HEK293 (cell line): ENCODE measurements at regions not wholly inside any gene's neighbourhood (a gene's known extent, or its start where the extent isn't known, plus 50 kb on each side); places are given as distances from the start of the nearest gene placed in this dataset.

ENCODE experiments used
- CTCF ChIA-PET: fragments of 350-600 bp; formaldehyde crosslinking; extraction: SDS; loops from one replicate; lab custom pipeline; 2021; ENCODE audit warnings: antibody characterized with exemption; lab: Yijun Ruan, JAX
- POLR2A ChIA-PET: fragments of 300-600 bp; formaldehyde crosslinking; extraction: SDS; loops from one replicate; lab custom pipeline; 2020; ENCODE audit warnings: antibody characterized with exemption, inconsistent platforms; lab: Yijun Ruan, JAX
- H3K27ac ChIP-seq: fragments of 200-500 bp; sonication (Bioruptor generic); 2 replicates; pipeline ENCODE4 v1.5.1; 2014; ENCODE audit warnings: low read depth, low read length, control low read depth, inconsistent platforms; ENCODE audit errors: extremely low read depth
- H3K36me3 ChIP-seq, 2 experiments: fragments of 200-500 bp in 1 of 2; sonication (Bioruptor generic) in 1 of 2; 1 replicate in 1 of 2; 2 replicates in 1 of 2; pipeline ENCODE4 v1.5.1; 2014 to 2017; ENCODE audit warnings: inconsistent platforms in 2 of 2, low read length in 2 of 2; ENCODE audit not compliant: control insufficient read depth in 2 of 2, insufficient read depth in 1 of 2
- H3K4me1 ChIP-seq: fragments of 200-500 bp; sonication (Bioruptor generic); 2 replicates; pipeline ENCODE4 v1.5.1; 2014; ENCODE audit warnings: mild to moderate bottlenecking, low read length, inconsistent platforms; ENCODE audit not compliant: control insufficient read depth, insufficient read depth
- H3K4me3 ChIP-seq: 2 replicates; pipeline ENCODE4 v1.5.1; 2011; ENCODE audit warnings: low read depth, mild to moderate bottlenecking, control low read depth, low read length, moderate library complexity
- H3K9me3 ChIP-seq: fragments of 200-500 bp; sonication (Bioruptor generic); 2 replicates; pipeline ENCODE4 v1.5.1; 2014; ENCODE audit warnings: low read depth, low read length, inconsistent platforms; ENCODE audit not compliant: control insufficient read depth, insufficient read depth
- ATF2 ChIP-seq: fragments of 450-650 bp; formaldehyde crosslinking; IDR thresholded peaks from 2 replicates; pipeline ENCODE4 v1.5.1; 2016; ENCODE audit warnings: missing biosample characterization, missing genetic modification characterization, low read depth
- KLF8 ChIP-seq: fragments of 450-650 bp; formaldehyde crosslinking; IDR thresholded peaks from 2 replicates; pipeline ENCODE4 v1.5.1; 2016; ENCODE audit warnings: missing biosample characterization, missing genetic modification characterization
- PRDM2 ChIP-seq: fragments of 450-650 bp; formaldehyde crosslinking; IDR thresholded peaks from 2 replicates; pipeline ENCODE4 v1.5.1; 2016; ENCODE audit warnings: missing biosample characterization, missing genetic modification characterization, borderline replicate concordance
- SCRT1 ChIP-seq: fragments of 450-650 bp; formaldehyde crosslinking; IDR thresholded peaks from 2 replicates; pipeline ENCODE4 v1.5.1; 2016; ENCODE audit warnings: missing biosample characterization, missing genetic modification characterization, borderline replicate concordance
- WT1 ChIP-seq: fragments of 450-650 bp; formaldehyde crosslinking; IDR thresholded peaks from 2 replicates; pipeline ENCODE4 v1.5.1; 2016; ENCODE audit warnings: missing biosample characterization, missing genetic modification characterization
- ZBTB49 ChIP-seq: fragments of 450-650 bp; formaldehyde crosslinking; IDR thresholded peaks from 2 replicates; pipeline ENCODE4 v1.5.1; 2016; ENCODE audit warnings: missing biosample characterization, missing genetic modification characterization, low read depth
- ZFP41 ChIP-seq: fragments of 450-650 bp; formaldehyde crosslinking; IDR thresholded peaks from 2 replicates; pipeline ENCODE4 v1.5.1; 2016; ENCODE audit warnings: missing biosample characterization, missing genetic modification characterization, borderline replicate concordance
- ZNF10 ChIP-seq: fragments of 450-650 bp; formaldehyde crosslinking; IDR thresholded peaks from 2 replicates; pipeline ENCODE4 v1.5.1; 2017; ENCODE audit warnings: missing biosample characterization, missing genetic modification characterization
- ZNF114 ChIP-seq: fragments of 450-650 bp; formaldehyde crosslinking; IDR thresholded peaks from 2 replicates; pipeline ENCODE4 v1.5.0; 2017; ENCODE audit warnings: missing biosample characterization, missing genetic modification characterization
- ZNF132 ChIP-seq: fragments of 450-650 bp; formaldehyde crosslinking; IDR thresholded peaks from 2 replicates; pipeline ENCODE4 v1.5.1; 2017; ENCODE audit warnings: missing biosample characterization, missing genetic modification characterization, borderline replicate concordance
- ZNF155 ChIP-seq: fragments of 450-650 bp; formaldehyde crosslinking; IDR thresholded peaks from 2 replicates; pipeline ENCODE4 v1.5.1; 2016; ENCODE audit warnings: missing biosample characterization, missing genetic modification characterization
- ZNF23 ChIP-seq: fragments of 450-650 bp; formaldehyde crosslinking; IDR thresholded peaks from 2 replicates; pipeline ENCODE4 v1.5.1; 2016; ENCODE audit warnings: missing biosample characterization, missing genetic modification characterization, borderline replicate concordance
- ZNF341 ChIP-seq: fragments of 450-650 bp; formaldehyde crosslinking; IDR thresholded peaks from 2 replicates; pipeline ENCODE4; 2016; ENCODE audit warnings: low read depth, missing biosample characterization, missing genetic modification characterization
- ZNF544 ChIP-seq: fragments of 450-650 bp; formaldehyde crosslinking; IDR thresholded peaks from 2 replicates; pipeline ENCODE4 v1.5.0; 2017; ENCODE audit warnings: missing biosample characterization, missing genetic modification characterization
- ZNF571 ChIP-seq: fragments of 450-650 bp; formaldehyde crosslinking; IDR thresholded peaks from 2 replicates; pipeline ENCODE4 v1.5.0; 2017; ENCODE audit warnings: missing biosample characterization, missing genetic modification characterization
- ZNF600 ChIP-seq: fragments of 450-650 bp; formaldehyde crosslinking; IDR thresholded peaks from 2 replicates; pipeline ENCODE4 v1.5.1; 2016; ENCODE audit warnings: missing biosample characterization, missing genetic modification characterization
- ZNF610 ChIP-seq: fragments of 450-650 bp; formaldehyde crosslinking; IDR thresholded peaks from 2 replicates; pipeline ENCODE4 v1.5.1; 2016; ENCODE audit warnings: missing biosample characterization, missing genetic modification characterization, borderline replicate concordance
- ZNF660 ChIP-seq: fragments of 450-650 bp; IDR thresholded peaks from 2 replicates; pipeline ENCODE4 v1.5.1; 2018; ENCODE audit warnings: missing biosample characterization, mild to moderate bottlenecking, missing genetic modification characterization
- ZNF707 ChIP-seq: fragments of 450-650 bp; formaldehyde crosslinking; IDR thresholded peaks from 2 replicates; pipeline ENCODE4 v1.5.1; 2016; ENCODE audit warnings: missing biosample characterization, missing genetic modification characterization
- ZNF785 ChIP-seq: fragments of 450-650 bp; formaldehyde crosslinking; IDR thresholded peaks from 2 replicates; pipeline ENCODE4 v1.5.1; 2016; ENCODE audit warnings: missing biosample characterization, missing genetic modification characterization
- ZNF792 ChIP-seq: fragments of 450-650 bp; formaldehyde crosslinking; IDR thresholded peaks from 2 replicates; pipeline ENCODE4 v1.5.1; 2016; ENCODE audit warnings: missing biosample characterization, missing genetic modification characterization
- ZNF843 ChIP-seq: fragments of 450-650 bp; formaldehyde crosslinking; IDR thresholded peaks from 2 replicates; pipeline ENCODE4 v1.5.1; 2016; ENCODE audit warnings: missing biosample characterization, missing genetic modification characterization
- ZSCAN30 ChIP-seq: fragments of 450-650 bp; IDR thresholded peaks from 2 replicates; pipeline ENCODE4 v1.5.1; 2018; ENCODE audit warnings: missing biosample characterization, mild to moderate bottlenecking, missing genetic modification characterization, moderate library complexity

GRCh38 chr5:29548262-29548661, 1645.2 kb upstream of the CDH6 start:
- TF ChIP-seq ZNF23 (tag by site-specific recombination) (no peak), ZSCAN30 (tag by site-specific recombination) (no peak), KLF8 (tag by site-specific recombination) (no peak), ZFP41 (tag by site-specific recombination) (no peak), ZNF571 (tag by site-specific recombination) (no peak), ZNF600 (no peak), ZNF660 (no peak), WT1 (tag by site-specific recombination) (no peak), ZNF114 (no peak), ZBTB49 (tag by site-specific recombination) (no peak), ZNF132 (tag by site-specific recombination) (no peak)
- POLR2A ChIA-PET: no interaction called here
- no peaks in the 10 kb centered on the region for H3K36me3 ChIP-seq
- H3K4me1 ChIP-seq: no peaks in the 10 kb centered on the region
- H3K27ac ChIP-seq: no peak overlapping the region
- H3K9me3 ChIP-seq: no peaks in the 10 kb centered on the region
- no peak overlapping the region for H3K4me3 ChIP-seq
- CTCF ChIA-PET: no interaction called here

DNA sequence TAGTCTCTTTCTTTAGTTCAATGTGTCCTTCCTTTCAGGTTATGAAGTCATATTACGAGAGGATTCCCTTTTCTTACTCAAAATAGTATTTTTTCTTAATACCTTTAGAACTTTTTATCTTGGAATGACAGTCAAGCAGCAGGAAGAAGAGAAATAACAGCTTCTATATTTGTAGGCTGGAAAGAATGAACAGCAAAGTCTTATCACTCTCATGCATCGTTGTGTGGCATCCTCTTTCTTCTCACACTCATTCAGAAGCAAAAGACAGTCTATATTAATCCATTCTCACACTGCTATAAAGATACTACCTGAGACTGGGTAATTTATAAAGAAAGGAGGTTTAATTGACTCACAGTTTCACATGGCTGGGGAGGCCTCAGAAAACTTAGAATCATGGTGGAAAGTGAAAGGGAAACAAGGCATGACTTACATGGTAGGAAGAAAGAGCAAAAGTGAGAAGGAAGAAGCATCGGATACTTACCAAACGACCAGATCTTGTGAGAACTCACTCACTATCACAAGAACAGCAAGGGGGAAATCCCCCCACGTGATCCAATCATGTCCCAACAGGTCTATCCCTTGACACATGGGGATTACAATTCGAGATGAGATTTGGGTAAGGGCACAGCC, 1646.1 kb upstream of the CDH6 start:
- Histone ChIP-seq H3K36me3 (no peaks in the 10 kb centered on the region), H3K27ac (no peak overlapping the region), H3K4me3 (no peak overlapping the region), H3K9me3 (no peaks in the 10 kb centered on the region), H3K4me1 (no peaks in the 10 kb centered on the region)
- ChIA-PET CTCF (interaction anchor here (0.8 kb wide), 1 partner anchor 154 kb away, joined by 4 read pairs; no protein-coding TSS in a partner anchor), POLR2A (no interaction called here)
- TF ChIP-seq ZNF610 (tag by site-specific recombination) (no peak), ZNF785 (no peak), ATF2 (tag by site-specific recombination) (no peak), ZNF792 (tag by site-specific recombination) (no peak), ZFP41 (tag by site-specific recombination) (no peak), ZNF544 (tag by site-specific recombination) (no peak), ZNF843 (tag by site-specific recombination) (no peak)

GRCh38 chr5:29543501-29543900, 1650.0 kb upstream of the CDH6 start:
- Histone ChIP-seq H3K4me1 (no peaks in the 10 kb centered on the region), H3K9me3 (no peaks in the 10 kb centered on the region), H3K36me3 (no peaks in the 10 kb centered on the region), H3K27ac (no peak overlapping the region), H3K4me3 (no peak overlapping the region)
- POLR2A ChIA-PET: no interaction called here
- CTCF ChIA-PET: no interaction called here
- TF ChIP-seq PRDM2 (no peak), ZNF10 (tag by site-specific recombination) (no peak), ZNF600 (no peak), ZNF155 (tag by site-specific recombination) (no peak), ZNF707 (no peak), SCRT1 (no peak), ZNF341 (tag by site-specific recombination) (no peak)
